Raji (cell line): ENCODE measurements at regions not wholly inside any gene's neighbourhood (a gene's known extent, or its start where the extent isn't known, plus 50 kb on each side); places are given as distances from the start of the nearest gene placed in this dataset.

Experiments
- POLR2A ChIP-seq: IDR thresholded peaks from 2 replicates; pipeline ENCODE4 v1.6.1; 2011; ENCODE audit warnings: low read depth, low read length, control low read depth; ENCODE audit not compliant: insufficient read depth

GRCh38 chr15:62406305-62406891 is 241.3 kb upstream of the C2CD4B start:
- no peak for TF ChIP-seq POLR2A

GRCh38 chr15:62407216-62407615 is 242.1 kb upstream of the C2CD4B start:
- no peak for TF ChIP-seq POLR2A

- no peak for TF ChIP-seq POLR2A
These were observed 242.9 kb upstream of the C2CD4B start for GRCh38 chr15:62407962-62408361.

- TF ChIP-seq POLR2A: no peak
These were observed 244.4 kb upstream of the C2CD4B start for GRCh38 chr15:62409466-62409865.

- no peak for TF ChIP-seq POLR2A
These were observed 247.6 kb upstream of the C2CD4B start for GRCh38 chr15:62412686-62413085.

GRCh38 chr15:62413153-62413552 is 248.1 kb upstream of the C2CD4B start:
- no peak for TF ChIP-seq POLR2A

GRCh38 chr15:62413786-62414185 is 248.7 kb upstream of the C2CD4B start:
- no peak for TF ChIP-seq POLR2A

- TF ChIP-seq POLR2A: no peak
These were observed 250.4 kb upstream of the C2CD4B start for GRCh38 chr15:62415498-62415897.

GRCh38 chr15:62416526-62416925 is 251.4 kb upstream of the C2CD4B start:
- no peak for TF ChIP-seq POLR2A

GRCh38 chr15:62417439-62417838 is 252.4 kb upstream of the C2CD4B start:
- TF ChIP-seq POLR2A: no peak

- TF ChIP-seq POLR2A: no peak
These were observed 254.1 kb upstream of the C2CD4B start for GRCh38 chr15:62419192-62419591.

GRCh38 chr15:62421289-62421688 is 256.2 kb upstream of the C2CD4B start:
- TF ChIP-seq POLR2A: no peak

GRCh38 chr15:62426387-62426956 is 261.4 kb upstream of the C2CD4B start:
- no peak for TF ChIP-seq POLR2A

GRCh38 chr15:62428259-62428658 is 263.2 kb upstream of the C2CD4B start:
- no peak for TF ChIP-seq POLR2A

- no peak for TF ChIP-seq POLR2A
These were observed 263.9 kb upstream of the C2CD4B start for GRCh38 chr15:62428851-62429598.

GRCh38 chr15:62430056-62430455 is 265.0 kb upstream of the C2CD4B start:
- no peak for TF ChIP-seq POLR2A
